Adipocyte (in vitro differentiated cells): ENCODE measurements at regions not wholly inside any gene's neighbourhood (a gene's known extent, or its start where the extent isn't known, plus 50 kb on each side); places are given as distances from the start of the nearest gene placed in this dataset.

ENCODE experiments used
- DNase-seq: peaks from one replicate; pipeline ENCODE4 v3.0.0-alpha.2; 2015; ENCODE audit warnings: low read depth
- H3K27me3 ChIP-seq: replicated peaks from 2 replicates; pipeline ENCODE4 v1.7.0; 2013; ENCODE audit warnings: mild to moderate bottlenecking, low read length, moderate library complexity; ENCODE audit not compliant: control insufficient read depth, insufficient read depth
- H3K36me3 ChIP-seq: 2 replicates; pipeline ENCODE4 v1.7.0; 2013; ENCODE audit warnings: low read length, mild to moderate bottlenecking, moderate library complexity; ENCODE audit not compliant: control insufficient read depth, insufficient read depth, severe bottlenecking
- H3K4me1 ChIP-seq: 2 replicates; pipeline ENCODE4 v1.7.0; 2013; ENCODE audit warnings: mild to moderate bottlenecking, low read length, moderate library complexity; ENCODE audit not compliant: control insufficient read depth, insufficient read depth
- H3K4me3 ChIP-seq: 2 replicates; pipeline ENCODE4 v1.7.0; 2013; ENCODE audit warnings: mild to moderate bottlenecking, low read length, moderate library complexity
- H3K9ac ChIP-seq: 2 replicates; pipeline ENCODE4 v1.7.0; 2013; ENCODE audit warnings: mild to moderate bottlenecking, low read length, moderate library complexity
- H3K9me3 ChIP-seq: 2 replicates; pipeline ENCODE4 v1.7.0; 2013; ENCODE audit warnings: mild to moderate bottlenecking, low read length, moderate library complexity; ENCODE audit not compliant: control insufficient read depth

- Histone ChIP-seq H3K4me1 (peaks cover 3% of the 10 kb centered on the region), H3K4me3 (no peak overlapping the region), H3K27me3 (no peaks in the 10 kb centered on the region), H3K9ac (no peak overlapping the region), H3K9me3 (no peaks in the 10 kb centered on the region), H3K36me3 (no peaks in the 10 kb centered on the region)
- no peak for DNase-seq
These were observed 191.5 kb downstream of the MCHR2 start for GRCh38 chr6:99802396-99803031.

GRCh38 chr6:99808992-99809391 lies 185.0 kb downstream of the MCHR2 start:
- no peak for DNase-seq

GRCh38 chr6:99810295-99810694 lies 183.7 kb downstream of the MCHR2 start:
- Histone ChIP-seq H3K9me3 (no peaks in the 10 kb centered on the region), H3K9ac (no peak overlapping the region), H3K27me3 (peaks cover 23% of the 10 kb centered on the region), H3K4me1 (no peaks in the 10 kb centered on the region), H3K4me3 (no peak overlapping the region), H3K36me3 (no peaks in the 10 kb centered on the region)
- DNase-seq: no peak

More at GRCh38 chr6:99808992-99809391, 185.0 kb downstream of the MCHR2 start:
- Histone ChIP-seq H3K4me3 (no peak overlapping the region), H3K4me1 (no peaks in the 10 kb centered on the region), H3K27me3 (peaks cover 23% of the 10 kb centered on the region), H3K9me3 (no peaks in the 10 kb centered on the region), H3K36me3 (no peaks in the 10 kb centered on the region), H3K9ac (no peak overlapping the region)

- H3K36me3 ChIP-seq: no peaks in the 10 kb centered on the region
- peaks cover 23% of the 10 kb centered on the region for H3K27me3 ChIP-seq
- no peak overlapping the region for H3K4me3 ChIP-seq
- DNase-seq: no peak
- H3K9ac ChIP-seq: no peak overlapping the region
- H3K9me3 ChIP-seq: no peaks in the 10 kb centered on the region
- no peaks in the 10 kb centered on the region for H3K4me1 ChIP-seq
These were observed 182.9 kb downstream of the MCHR2 start for GRCh38 chr6:99810942-99811620.

GRCh38 chr6:99811636-99812035 lies 182.4 kb downstream of the MCHR2 start:
- H3K9ac ChIP-seq: no peak overlapping the region
- H3K4me3 ChIP-seq: no peak overlapping the region
- no peak for DNase-seq
- no peaks in the 10 kb centered on the region for H3K36me3 ChIP-seq
- H3K27me3 ChIP-seq: peaks cover 23% of the 10 kb centered on the region
- no peaks in the 10 kb centered on the region for H3K9me3 ChIP-seq
- H3K4me1 ChIP-seq: no peaks in the 10 kb centered on the region

GRCh38 chr6:99813565-99813964 lies 180.5 kb downstream of the MCHR2 start:
- H3K9me3 ChIP-seq: no peaks in the 10 kb centered on the region
- peaks cover 22% of the 10 kb centered on the region for H3K27me3 ChIP-seq
- no peak overlapping the region for H3K4me3 ChIP-seq
- no peaks in the 10 kb centered on the region for H3K36me3 ChIP-seq
- no peaks in the 10 kb centered on the region for H3K4me1 ChIP-seq
- DNase-seq: no peak
- no peak overlapping the region for H3K9ac ChIP-seq

GRCh38 chr6:99814230-99814928 lies 179.6 kb downstream of the MCHR2 start:
- Histone ChIP-seq H3K27me3 (peaks cover 17% of the 10 kb centered on the region), H3K36me3 (no peaks in the 10 kb centered on the region), H3K4me3 (no peak overlapping the region), H3K9me3 (no peaks in the 10 kb centered on the region), H3K4me1 (no peaks in the 10 kb centered on the region), H3K9ac (no peak overlapping the region)
- no peak for DNase-seq

- Histone ChIP-seq H3K36me3 (no peaks in the 10 kb centered on the region), H3K4me1 (no peaks in the 10 kb centered on the region), H3K9me3 (no peaks in the 10 kb centered on the region), H3K27me3 (peaks cover 8% of the 10 kb centered on the region), H3K9ac (no peak overlapping the region), H3K4me3 (no peak overlapping the region)
- DNase-seq: no peak
These were observed 177.2 kb downstream of the MCHR2 start for GRCh38 chr6:99816795-99817194.

GRCh38 chr6:99818161-99818560 lies 175.9 kb downstream of the MCHR2 start:
- H3K4me3 ChIP-seq: no peak overlapping the region
- H3K36me3 ChIP-seq: no peaks in the 10 kb centered on the region

GRCh38 chr6:99819853-99820252 lies 174.2 kb downstream of the MCHR2 start:
- DNase-seq: no peak
- Histone ChIP-seq H3K36me3 (no peaks in the 10 kb centered on the region), H3K9ac (no peak overlapping the region), H3K27me3 (peaks cover 12% of the 10 kb centered on the region), H3K4me3 (no peak overlapping the region), H3K4me1 (peaks cover 3% of the 10 kb centered on the region), H3K9me3 (no peaks in the 10 kb centered on the region)

More at GRCh38 chr6:99818161-99818560, 175.9 kb downstream of the MCHR2 start:
- Histone ChIP-seq H3K27me3 (peaks cover 10% of the 10 kb centered on the region), H3K9ac (no peak overlapping the region), H3K4me1 (peaks cover 3% of the 10 kb centered on the region), H3K9me3 (no peaks in the 10 kb centered on the region)
- no peak for DNase-seq

GRCh38 chr6:99821164-99821563 lies 172.9 kb downstream of the MCHR2 start:
- DNase-seq: no peak
- Histone ChIP-seq H3K4me1 (peaks cover 3% of the 10 kb centered on the region), H3K9ac (no peak overlapping the region), H3K27me3 (peaks cover 12% of the 10 kb centered on the region), H3K9me3 (no peaks in the 10 kb centered on the region), H3K4me3 (no peak overlapping the region), H3K36me3 (no peaks in the 10 kb centered on the region)
